ENCODE measurements at regions not wholly inside any gene's neighbourhood (a gene's known extent, or its start where the extent isn't known, plus 50 kb on each side); places are given as distances from the start of the nearest gene placed in this dataset.

- H3K4me1 ChIP-seq (ENCODE audit: insufficient read depth, low read length, poor library complexity, severe bottlenecking), result no peaks in the 10 kb centered on the region
- H3K4me2 ChIP-seq (ENCODE audit: low read length), result no peak overlapping the region
- no peaks in the 10 kb centered on the region for H3K9me2 ChIP-seq (ENCODE audit: insufficient read depth, low read length)
- intact Hi-C loops (cut with micrococcal nuclease; ENCODE audit: unreplicated experiment), result no loop called here
- H3K4me3 ChIP-seq (ENCODE audit: low read depth, low read length, poor library complexity, severe bottlenecking), result no peak overlapping the region
- H2AFZ ChIP-seq (ENCODE audit: low read length), result no peak overlapping the region
- no TSS peak for BruUV-seq (replicated peaks)
- H3K9me3 ChIP-seq (ENCODE audit: low read length), result peaks cover 6% of the 10 kb centered on the region; the same call in 1 of the 2 replicates
- POLR2A ChIA-PET, result interaction anchor here (1.4 kb wide), 1 partner anchor 14 kb away, joined by 4 read pairs; no protein-coding TSS in a partner anchor
- no peaks in the 10 kb centered on the region for H3K79me2 ChIP-seq (ENCODE audit: insufficient read depth, low read depth, low read length)
- DNase-seq (ENCODE audit: low spot score), result no peak
- CTCF ChIA-PET (ENCODE audit: unreplicated experiment), result no interaction called here
- no peak overlapping the region for H3K27ac ChIP-seq (ENCODE audit: low read depth, low read length, poor library complexity, severe bottlenecking)
- TF ChIP-seq EZH2phosphoT487 (IDR thresholded peaks at IDR 0.05; ENCODE audit: borderline replicate concordance, low read depth, low read length) (no peak), CTCF (conservative IDR thresholded peaks at IDR 0.05; ENCODE audit: low read length) (no peak)
- H4K20me1 ChIP-seq (ENCODE audit: insufficient read depth, low read length), result no peaks in the 10 kb centered on the region
- peaks cover 44% of the 10 kb centered on the region for H3K36me3 ChIP-seq (ENCODE audit: insufficient read depth, low read length)
Observed at GRCh38 chr14:71514941-71515919, 417.0 kb upstream of the RGS6 start.

GRCh38 chr14:71521238-71522135, 410.7 kb upstream of the RGS6 start:
- intact Hi-C loops (cut with micrococcal nuclease; ENCODE audit: unreplicated experiment), result loop anchor here (2.0 kb wide), 1 partner anchor 43 kb away; no protein-coding TSS in a partner anchor
- BruUV-seq (replicated peaks), result no TSS peak
- Histone ChIP-seq H2AFZ (ENCODE audit: low read length) (no peak overlapping the region), H3K9me3 (ENCODE audit: low read length) (peaks cover 6% of the 10 kb centered on the region; the same call in 1 of the 2 replicates), H3K4me2 (ENCODE audit: low read length) (no peak overlapping the region), H3K79me2 (ENCODE audit: insufficient read depth, low read depth, low read length) (no peaks in the 10 kb centered on the region), H3K9me2 (ENCODE audit: insufficient read depth, low read length) (no peaks in the 10 kb centered on the region), H3K4me3 (ENCODE audit: low read depth, low read length, poor library complexity, severe bottlenecking) (no peak overlapping the region), H3K4me1 (ENCODE audit: insufficient read depth, low read length, poor library complexity, severe bottlenecking) (peaks cover 14% of the 10 kb centered on the region), H3K27ac (ENCODE audit: low read depth, low read length, poor library complexity, severe bottlenecking) (no peak overlapping the region), H4K20me1 (ENCODE audit: insufficient read depth, low read length) (no peaks in the 10 kb centered on the region), H3K36me3 (ENCODE audit: insufficient read depth, low read length) (peaks cover 26% of the 10 kb centered on the region)
- POLR2A ChIA-PET, result interaction anchor here (0.8 to 1.6 kb wide), 3 partner anchors 8 to 39 kb away, joined by 3 to 6 read pairs (median 4); no protein-coding TSS in a partner anchor
- CTCF ChIA-PET (ENCODE audit: unreplicated experiment), result no interaction called here
- no peak for TF ChIP-seq EZH2phosphoT487 (IDR thresholded peaks at IDR 0.05; ENCODE audit: borderline replicate concordance, low read depth, low read length)
- no peak for TF ChIP-seq CTCF (conservative IDR thresholded peaks at IDR 0.05; ENCODE audit: low read length)
- DNase-seq (ENCODE audit: low spot score), result no peak
